H9 (cell line): ENCODE measurements at regions not wholly inside any gene's neighbourhood (a gene's known extent, or its start where the extent isn't known, plus 50 kb on each side); places are given as distances from the start of the nearest gene placed in this dataset.

Source experiments
- DNase-seq: peaks from one replicate; pipeline ENCODE4 v3.0.0-alpha.2; 2017
- H2AFZ ChIP-seq: one replicate; pipeline ENCODE4 v1.6.1; 2013; ENCODE audit warnings: mild to moderate bottlenecking, low read length, control low read depth, moderate library complexity
- H2AK5ac ChIP-seq: 2 replicates; pipeline ENCODE4 v1.6.1; 2013; ENCODE audit warnings: low read length, control low read depth, mixed read lengths; ENCODE audit not compliant: insufficient read length
- H2BK120ac ChIP-seq: one replicate; pipeline ENCODE4 v1.6.1; 2013; ENCODE audit warnings: low read depth, mild to moderate bottlenecking, low read length, control low read depth, inconsistent platforms; ENCODE audit not compliant: poor library complexity, severe bottlenecking
- H2BK12ac ChIP-seq: 2 replicates; pipeline ENCODE4 v1.6.1; 2013; ENCODE audit warnings: low read length, control low read depth, mixed read lengths, low read depth; ENCODE audit not compliant: insufficient read length
- H2BK15ac ChIP-seq: 2 replicates; pipeline ENCODE4 v1.6.1; 2013; ENCODE audit warnings: low read depth, low read length, control low read depth
- H2BK20ac ChIP-seq: one replicate; pipeline ENCODE4 v1.6.1; 2013; ENCODE audit warnings: low read depth, mild to moderate bottlenecking, low read length, control low read depth, inconsistent platforms; ENCODE audit not compliant: poor library complexity, severe bottlenecking
- H2BK5ac ChIP-seq: 2 replicates; pipeline ENCODE4 v1.6.1; 2013; ENCODE audit warnings: low read length, control low read depth, mixed read lengths; ENCODE audit not compliant: insufficient read length
- H3K14ac ChIP-seq: 2 replicates; pipeline ENCODE4 v1.6.1; 2013; ENCODE audit warnings: low read length, control low read depth; ENCODE audit not compliant: insufficient read depth
- H3K18ac ChIP-seq: 2 replicates; pipeline ENCODE4 v1.6.1; 2013; ENCODE audit warnings: low read depth, mild to moderate bottlenecking, mixed read lengths, low read length, control low read depth; ENCODE audit not compliant: insufficient read length
- H3K23ac ChIP-seq: 2 replicates; pipeline ENCODE4 v1.6.1; 2013; ENCODE audit warnings: low read length, control low read depth, mixed read lengths, low read depth; ENCODE audit not compliant: insufficient read length
- H3K23me2 ChIP-seq: 2 replicates; pipeline ENCODE4 v1.6.1; 2013; ENCODE audit warnings: low read depth, mild to moderate bottlenecking, mixed read lengths, low read length, control low read depth; ENCODE audit not compliant: insufficient read length, poor library complexity, severe bottlenecking
- H3K27ac ChIP-seq: 2 replicates; pipeline ENCODE4 v1.5.1; 2013; ENCODE audit warnings: low read length, control low read depth, mixed read lengths, low read depth; ENCODE audit not compliant: insufficient read length
- H3K27me3 ChIP-seq: 2 replicates; pipeline ENCODE4 v1.6.1; 2013; ENCODE audit warnings: low read length, control low read depth, inconsistent platforms; ENCODE audit not compliant: insufficient read depth
- H3K4ac ChIP-seq: 2 replicates; pipeline ENCODE4 v1.6.1; 2013; ENCODE audit warnings: low read depth, mild to moderate bottlenecking, control low read depth, inconsistent platforms, low read length, moderate library complexity
- H3K4me1 ChIP-seq: 2 replicates; pipeline ENCODE4 v1.6.1; 2013; ENCODE audit warnings: low read length, control low read depth, inconsistent platforms; ENCODE audit not compliant: insufficient read depth
- H3K4me2 ChIP-seq: 2 replicates; pipeline ENCODE4 v1.6.1; 2013; ENCODE audit warnings: low read length, control low read depth, mixed read lengths; ENCODE audit not compliant: insufficient read length, insufficient read depth
- H3K56ac ChIP-seq: 2 replicates; pipeline ENCODE4 v1.6.1; 2013; ENCODE audit warnings: low read depth, mild to moderate bottlenecking, mixed read lengths, low read length, control low read depth; ENCODE audit not compliant: insufficient read length
- H3K79me1 ChIP-seq: 2 replicates; pipeline ENCODE4 v1.6.1; 2013; ENCODE audit warnings: low read depth, mild to moderate bottlenecking, moderate library complexity, low read length, control low read depth, inconsistent platforms; ENCODE audit not compliant: insufficient read depth, poor library complexity, severe bottlenecking
- H3K79me2 ChIP-seq: 2 replicates; pipeline ENCODE4 v1.6.1; 2013; ENCODE audit warnings: low read length, control low read depth, inconsistent platforms; ENCODE audit not compliant: insufficient read depth
- H3K9ac ChIP-seq: 2 replicates; pipeline ENCODE4 v1.6.1; 2013; ENCODE audit warnings: low read length, control low read depth, mixed read lengths; ENCODE audit not compliant: insufficient read length; ENCODE audit errors: extremely low read depth
- H3K9me3 ChIP-seq: one replicate; pipeline ENCODE4 v1.6.1; 2013; ENCODE audit warnings: low read depth, low read length, inconsistent platforms; ENCODE audit not compliant: control insufficient read depth
- H3T11ph ChIP-seq: one replicate; pipeline ENCODE4 v1.6.1; 2013; ENCODE audit warnings: mild to moderate bottlenecking, low read length, control low read depth, inconsistent platforms
- H4K20me1 ChIP-seq: one replicate; pipeline ENCODE4 v1.6.1; 2013; ENCODE audit not compliant: control insufficient read depth, insufficient read length, insufficient read depth
- H4K5ac ChIP-seq: 2 replicates; pipeline ENCODE4 v1.6.1; 2013; ENCODE audit warnings: low read depth, mild to moderate bottlenecking, mixed read lengths, low read length, control low read depth; ENCODE audit not compliant: insufficient read length
- H4K8ac ChIP-seq: replicated peaks from 2 replicates; pipeline ENCODE4 v1.6.1; 2013; ENCODE audit warnings: low read length, control low read depth, mixed read lengths, low read depth; ENCODE audit not compliant: insufficient read length
- H4K91ac ChIP-seq: 2 replicates; pipeline ENCODE4 v1.6.1; 2013; ENCODE audit warnings: low read depth, mild to moderate bottlenecking, moderate library complexity, mixed read lengths, low read length, control low read depth; ENCODE audit not compliant: insufficient read length
- H3K27ac Mint-ChIP-seq, 3 experiments: 2 replicates in 2 of 3; 3 replicates in 1 of 3; pipeline ENCODE4 v1.8.0; 2020 to 2021; ENCODE audit warnings: mixed read lengths in 3 of 3, mild to moderate bottlenecking in 1 of 3, moderate library complexity in 1 of 3
- H3K27me3 Mint-ChIP-seq: 2 replicates; pipeline ENCODE4 v1.8.0; 2021; ENCODE audit warnings: low read depth, mild to moderate bottlenecking, moderate library complexity, mixed read lengths
- H3K36me3 Mint-ChIP-seq, 3 experiments: 2 replicates in 2 of 3; 3 replicates in 1 of 3; pipeline ENCODE4 v1.8.0; 2020 to 2021; ENCODE audit warnings: low read depth in 3 of 3, mixed read lengths in 3 of 3; ENCODE audit not compliant: insufficient read depth in 1 of 3
- H3K4me1 Mint-ChIP-seq, 2 experiments: 2 replicates each; pipeline ENCODE4 v1.8.0; 2020; ENCODE audit warnings: mixed read lengths in 2 of 2
- H3K4me3 Mint-ChIP-seq, 2 experiments: 2 replicates in 1 of 2; 3 replicates in 1 of 2; pipeline ENCODE4 v1.8.0; 2020 to 2021; ENCODE audit warnings: mild to moderate bottlenecking in 2 of 2, mixed read lengths in 2 of 2, moderate library complexity in 1 of 2
- H3K9me3 Mint-ChIP-seq, 2 experiments: 2 replicates in 1 of 2; 3 replicates in 1 of 2; pipeline ENCODE4 v1.8.0; 2020; ENCODE audit warnings: mild to moderate bottlenecking in 2 of 2, mixed read lengths in 2 of 2, moderate library complexity in 1 of 2
- CTCF ChIP-seq: fragments of 200-600 bp; sonication (generic); conservative IDR thresholded peaks from 3 replicates; pipeline ENCODE4 v1.8.0; 2021; ENCODE audit warnings: antibody characterized with exemption, mild to moderate bottlenecking
- WGBS: extraction: QIAGEN DNeasy Blood & Tissue Kit; methylation state at CpG from one replicate; pipeline ENCODE4 v1.1.7; 2013; ENCODE audit warnings: missing lambda C conversion rate, low lambda C conversion rate, mixed read lengths; ENCODE audit not compliant: insufficient read length; ENCODE audit errors: extremely low coverage; 5-methylcytosine and 5-hydroxymethylcytosine counted together

GRCh38 chr14:34299360-34299759 lies 162.7 kb downstream of the SPTSSA start:
- peaks cover 0 to 12% (median 2%) of the 10 kb centered on the region in 3 experiments; a peak in 4 of 7 replicates for H3K36me3 Mint-ChIP-seq
- Histone ChIP-seq H2BK15ac (no peak overlapping the region), H2BK5ac (no peak overlapping the region), H3K9ac (no peak overlapping the region), H3K79me2 (no peaks in the 10 kb centered on the region), H3K4ac (no peak overlapping the region), H3K23ac (no peak overlapping the region), H3K27me3 (no peaks in the 10 kb centered on the region), H2BK20ac (no peak overlapping the region), H3K4me1 (no peaks in the 10 kb centered on the region), H3K56ac (no peak overlapping the region), H3K79me1 (no peaks in the 10 kb centered on the region), H3K27ac (no peak overlapping the region), H3K14ac (no peak overlapping the region), H4K20me1 (no peaks in the 10 kb centered on the region), H3K23me2 (no peaks in the 10 kb centered on the region), H4K91ac (no peak overlapping the region), H2AFZ (no peak overlapping the region), H2BK120ac (no peak overlapping the region), H2AK5ac (no peak overlapping the region), H2BK12ac (no peak overlapping the region), H3K4me2 (no peak overlapping the region), H4K5ac (no peak overlapping the region), H3K18ac (no peak overlapping the region), H3K9me3 (no peaks in the 10 kb centered on the region), H3T11ph (no peak overlapping the region), H4K8ac (no peak overlapping the region)
- no CpG with 5 or more reads among the region's 3 CpGs for WGBS
- peaks cover 8 to 27% of the 10 kb centered on the region in 2 experiments; a peak in 4 of 5 replicates for H3K9me3 Mint-ChIP-seq
- TF ChIP-seq CTCF: no peak
- H3K4me3 Mint-ChIP-seq: peak overlapping the region in 1 of 2 experiments; percentile 22; a peak in 1 of 5 replicates
- H3K27ac Mint-ChIP-seq: peak overlapping the region in 1 of 3 experiments; percentile 87; a peak in 1 of 7 replicates
- H3K4me1 Mint-ChIP-seq: peaks cover 9 to 13% of the 10 kb centered on the region in 2 experiments
- no peak for DNase-seq
- peaks cover 39% of the 10 kb centered on the region for H3K27me3 Mint-ChIP-seq
